RCC 7860 (cell line): ENCODE measurements at regions not wholly inside any gene's neighbourhood (a gene's known extent, or its start where the extent isn't known, plus 50 kb on each side); places are given as distances from the start of the nearest gene placed in this dataset.

ENCODE experiments used
- DNase-seq: peaks from one replicate; pipeline ENCODE4 v3.0.0-alpha.2; 2015; ENCODE audit warnings: low spot score
- FAIRE-seq: peaks from 2 replicates; lab custom pipeline; 2012; peaks lifted over from hg19 to GRCh38; lab: Jason Lieb, UNC

- DNase-seq = no peak
- FAIRE-seq = no peak
Measured at GRCh38 chr18:56383349-56383748, 255.0 kb downstream of the TXNL1 start.

GRCh38 chr18:56382541-56382940 lies 255.9 kb downstream of the TXNL1 start:
- DNase-seq (no peak), FAIRE-seq (no peak)

GRCh38 chr18:56381196-56381595 lies 257.2 kb downstream of the TXNL1 start:
- DNase-seq = no peak
- FAIRE-seq = no peak

GRCh38 chr18:56380685-56381084 lies 257.7 kb downstream of the TXNL1 start:
- no peak for DNase-seq
- no peak for FAIRE-seq

- DNase-seq (no peak), FAIRE-seq (no peak)
Measured at GRCh38 chr18:56379256-56379655, 259.1 kb downstream of the TXNL1 start.

GRCh38 chr18:56377231-56377630 lies 261.2 kb downstream of the TXNL1 start:
- no peak for FAIRE-seq

GRCh38 chr18:56374007-56374655 lies 264.3 kb downstream of the TXNL1 start:
- no peak for FAIRE-seq
- no peak for DNase-seq

More at GRCh38 chr18:56377231-56377630, 261.2 kb downstream of the TXNL1 start:
- no peak for DNase-seq

- no peak for FAIRE-seq
- DNase-seq = no peak
Measured at GRCh38 chr18:56373601-56374000, 264.8 kb downstream of the TXNL1 start.

GRCh38 chr18:56368066-56368465 lies 270.3 kb downstream of the TXNL1 start:
- FAIRE-seq = no peak

GRCh38 chr18:56358608-56359280 lies 279.6 kb downstream of the TXNL1 start:
- FAIRE-seq (no peak), DNase-seq (no peak)

More at GRCh38 chr18:56368066-56368465, 270.3 kb downstream of the TXNL1 start:
- DNase-seq = no peak

GRCh38 chr18:56353663-56354260 lies 284.6 kb downstream of the TXNL1 start:
- FAIRE-seq (peak; percentile 25), DNase-seq (no peak)

GRCh38 chr18:56351911-56352500 lies 286.4 kb downstream of the TXNL1 start:
- no peak for FAIRE-seq
- no peak for DNase-seq

- FAIRE-seq = no peak
- DNase-seq = no peak
Measured at GRCh38 chr18:56337507-56337906, 300.9 kb downstream of the TXNL1 start.

GRCh38 chr18:56333839-56334238 lies 304.6 kb downstream of the TXNL1 start:
- no peak for FAIRE-seq
- no peak for DNase-seq

GRCh38 chr18:56333146-56333545 lies 305.2 kb downstream of the TXNL1 start:
- DNase-seq = no peak
- no peak for FAIRE-seq

GRCh38 chr18:56332371-56332770 lies 306.0 kb downstream of the TXNL1 start:
- FAIRE-seq (no peak), DNase-seq (no peak)

GRCh38 chr18:56330366-56331110 lies 307.9 kb downstream of the TXNL1 start:
- no peak for FAIRE-seq
- no peak for DNase-seq

- FAIRE-seq = no peak
Measured at GRCh38 chr18:56329536-56329935, 308.9 kb downstream of the TXNL1 start.

GRCh38 chr18:56327191-56327885 lies 311.1 kb downstream of the TXNL1 start:
- DNase-seq (no peak), FAIRE-seq (no peak)

More at GRCh38 chr18:56329536-56329935, 308.9 kb downstream of the TXNL1 start:
- DNase-seq = no peak

GRCh38 chr18:56326336-56327072 lies 311.9 kb downstream of the TXNL1 start:
- FAIRE-seq (no peak), DNase-seq (no peak)
